ENCODE measurements at regions not wholly inside any gene's neighbourhood (a gene's known extent, or its start where the extent isn't known, plus 50 kb on each side); places are given as distances from the start of the nearest gene placed in this dataset.
"Not testable (repeated sequence)": the region's sequence is repeated elsewhere in the genome, so short reads cannot be mapped to it uniquely, and the experiment has no call there.

- DNase-seq (ENCODE audit: low read depth in 3 of 3), result no peak
Observed at GRCh38 chr20:53872561-53873229, 197.7 kb downstream of the BCAS1 start.

GRCh38 chr20:53872081-53872541 lies 198.3 kb downstream of the BCAS1 start:
- DNase-seq (ENCODE audit: low read depth in 3 of 3), result no peak

DNA sequence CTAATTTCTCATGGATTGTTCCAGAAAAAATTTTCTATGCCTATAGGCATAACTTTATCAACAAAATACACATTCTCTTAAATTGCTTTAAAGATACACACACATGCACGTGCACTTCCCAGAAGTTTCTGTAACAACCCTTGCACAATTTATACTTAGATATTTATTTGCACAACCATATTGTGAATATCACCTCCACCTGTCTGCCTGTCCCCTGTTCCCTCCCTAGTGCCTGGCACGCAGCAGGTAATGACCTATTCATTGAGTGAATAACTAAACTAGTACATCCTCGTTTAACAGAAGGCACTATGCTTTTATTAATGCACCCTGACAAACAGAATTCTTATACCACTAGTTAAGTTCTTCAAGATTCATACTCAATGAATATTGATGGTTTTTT lies 198.9 kb downstream of the BCAS1 start:
- no peak for DNase-seq (ENCODE audit: low read depth in 3 of 3)

- no peak for DNase-seq (ENCODE audit: low read depth in 3 of 3)
Observed at GRCh38 chr20:53870426-53871315, 199.7 kb downstream of the BCAS1 start.

DNA sequence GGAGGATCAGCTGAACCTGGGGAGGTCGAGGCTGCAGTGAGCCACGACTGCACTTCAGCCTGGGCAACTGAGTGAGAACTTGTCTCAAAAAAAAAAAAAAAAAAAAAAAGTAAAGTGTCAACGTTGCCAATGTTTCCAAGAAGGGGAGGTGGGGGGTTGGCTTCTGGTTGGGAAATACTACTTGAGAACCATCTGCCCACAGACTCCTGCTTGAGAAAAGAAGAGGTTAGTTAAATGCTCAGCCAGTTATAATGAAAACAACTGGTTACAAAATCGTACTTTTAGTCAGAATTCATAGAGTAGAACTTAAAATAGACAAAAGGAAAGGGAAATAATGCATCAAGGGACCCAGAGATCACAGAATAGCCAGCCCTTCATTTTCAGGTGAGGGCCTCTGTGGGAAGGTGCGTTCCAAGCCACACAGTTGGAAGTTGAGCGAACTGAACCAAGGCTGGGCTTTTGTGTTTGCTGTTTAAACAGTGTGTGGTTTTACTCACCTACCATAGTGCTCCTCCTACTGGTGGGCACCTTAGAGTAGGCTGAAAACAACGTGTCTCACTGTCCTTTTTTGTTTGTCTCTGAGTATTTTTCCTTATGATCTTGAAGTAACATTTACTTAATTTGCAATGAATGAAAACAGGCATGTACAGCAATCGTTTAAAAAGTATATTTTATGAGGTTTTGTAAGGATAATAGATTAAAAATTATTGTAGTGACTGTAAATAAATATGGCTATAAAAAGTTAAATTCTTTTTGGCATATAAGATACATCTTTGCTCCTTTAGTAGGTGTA lies 200.7 kb downstream of the BCAS1 start:
- peak in 2 of 3 donors; percentile 65 to 70 for DNase-seq (ENCODE audit: low read depth in 3 of 3)

DNA sequence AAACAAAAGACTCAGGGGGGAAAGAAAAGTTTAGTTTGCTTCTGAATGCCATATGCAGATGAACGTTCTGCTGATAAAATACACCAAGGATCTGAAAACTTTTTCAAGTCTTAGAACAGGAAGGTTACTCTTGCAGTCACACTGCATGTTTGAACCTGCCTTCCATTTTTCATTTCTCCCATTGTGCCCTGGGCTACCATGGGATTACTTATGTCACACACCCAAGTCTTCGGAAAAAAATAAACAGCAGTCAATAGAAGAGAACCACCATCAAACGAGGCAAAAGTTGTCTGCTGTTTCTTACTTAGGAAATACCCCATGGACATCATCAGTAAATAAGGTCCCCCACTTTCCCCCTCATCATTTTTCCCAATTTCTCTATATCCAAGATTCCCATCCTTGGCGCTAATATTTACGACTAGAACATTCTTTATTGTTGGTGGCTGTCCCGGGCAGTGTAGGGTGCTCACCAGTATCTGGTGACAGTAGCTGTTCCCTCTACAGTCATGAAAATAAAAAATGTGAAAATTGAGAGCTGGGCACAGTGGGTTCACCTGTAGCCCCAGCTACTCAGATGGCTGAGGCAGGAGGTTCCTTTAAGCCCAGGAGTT lies 202.5 kb downstream of the BCAS1 start:
- no peak for DNase-seq (ENCODE audit: low read depth in 3 of 3)

- DNase-seq (ENCODE audit: low read depth in 3 of 3), result no peak
Observed at GRCh38 chr20:53866794-53867740, 203.3 kb downstream of the BCAS1 start.

DNA sequence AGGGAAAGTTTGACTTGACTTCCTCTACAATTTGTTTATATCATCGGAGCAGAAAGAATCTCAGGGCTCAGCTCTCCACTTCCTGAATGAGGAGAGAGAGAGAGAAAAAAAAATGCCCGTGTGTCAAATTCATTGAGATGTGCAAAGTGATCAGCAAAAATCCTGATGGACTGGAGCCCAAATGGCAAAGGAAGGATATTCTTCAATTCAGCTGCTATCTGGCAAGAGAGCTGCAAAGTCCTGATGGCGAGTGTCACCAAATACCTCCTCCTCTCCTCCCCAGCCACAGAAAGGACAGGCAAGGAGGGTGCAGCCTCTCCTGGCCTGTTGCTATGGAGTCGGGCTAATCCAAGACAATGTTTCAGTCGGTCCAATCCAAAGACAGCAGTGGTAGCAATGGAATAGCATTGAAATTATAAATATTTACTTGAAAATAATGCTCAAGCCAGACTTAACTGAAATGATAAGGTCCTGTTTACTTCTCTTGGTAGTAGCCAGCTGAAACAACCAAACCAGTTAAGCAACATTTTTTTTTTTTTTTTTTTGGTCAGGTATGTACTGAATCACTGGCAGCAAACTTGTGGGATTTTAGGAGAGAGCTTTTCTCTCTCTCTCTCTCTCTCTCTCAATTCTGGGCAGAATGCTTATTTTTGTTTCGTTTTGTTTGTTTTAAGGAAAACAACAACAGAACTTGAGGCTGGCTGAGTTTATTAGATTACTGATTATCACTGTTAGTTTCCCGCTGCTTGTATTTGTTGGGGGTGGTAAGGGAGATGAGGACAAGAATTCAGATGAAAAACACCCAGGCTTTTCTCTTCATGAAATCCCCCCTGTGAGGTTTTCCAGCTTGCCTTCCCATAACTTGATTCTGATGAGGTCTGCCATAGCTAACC lies 204.2 kb downstream of the BCAS1 start:
- no peak for DNase-seq (ENCODE audit: low read depth in 3 of 3)

GRCh38 chr20:53864765-53865683 lies 205.4 kb downstream of the BCAS1 start:
- DNase-seq (ENCODE audit: low read depth in 3 of 3), result not testable (repeated sequence)

GRCh38 chr20:53863923-53864641 lies 206.3 kb downstream of the BCAS1 start:
- not testable (repeated sequence) for DNase-seq (ENCODE audit: low read depth in 3 of 3)

- not testable (repeated sequence) for DNase-seq (ENCODE audit: low read depth in 3 of 3)
Observed at GRCh38 chr20:53863535-53863922, 206.9 kb downstream of the BCAS1 start.

DNA sequence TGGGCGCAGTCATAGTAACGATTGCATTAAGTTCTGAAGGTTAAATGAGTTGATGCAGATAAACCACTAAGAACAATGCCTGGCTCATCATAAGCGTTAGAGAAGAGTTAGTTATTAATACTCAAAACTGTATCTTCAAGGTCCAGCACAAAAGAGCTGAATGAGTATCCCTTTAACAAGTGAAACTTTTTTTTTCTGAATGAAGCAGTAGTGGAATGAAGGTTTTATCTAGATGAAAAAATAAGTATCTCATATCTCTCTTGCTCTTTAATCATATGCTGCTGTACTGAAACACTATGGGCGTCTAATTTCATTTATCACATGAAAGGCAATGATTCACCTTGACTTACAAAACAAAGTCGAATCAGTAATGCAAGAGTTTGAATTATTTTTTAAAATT lies 207.4 kb downstream of the BCAS1 start:
- DNase-seq (ENCODE audit: low read depth in 3 of 3), result not testable (repeated sequence)

- DNase-seq (ENCODE audit: low read depth in 3 of 3), result not testable (repeated sequence)
Observed at GRCh38 chr20:53862490-53862889, 207.9 kb downstream of the BCAS1 start.

GRCh38 chr20:53862136-53862397 lies 208.3 kb downstream of the BCAS1 start:
- DNase-seq (ENCODE audit: low read depth in 3 of 3), result not testable (repeated sequence)

DNA sequence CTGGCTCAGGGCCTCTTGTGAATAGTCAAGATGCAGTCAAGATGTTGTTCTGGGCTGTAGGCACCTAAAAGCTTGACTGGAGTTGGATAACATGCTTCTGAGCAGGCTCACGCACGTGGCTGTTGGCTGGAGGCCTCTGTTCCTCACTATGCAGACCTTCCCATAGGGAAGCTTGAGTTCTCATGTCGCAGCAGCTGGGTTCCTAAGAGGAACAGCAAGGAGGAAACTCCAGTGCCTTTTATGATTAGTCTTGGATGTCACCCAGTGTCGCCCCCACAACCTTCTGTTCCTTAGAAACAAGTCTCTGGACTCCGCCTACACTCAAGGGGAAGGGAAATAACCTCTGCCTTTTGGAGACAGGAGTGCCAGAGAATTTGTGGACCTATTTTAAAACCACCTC lies 210.7 kb downstream of the BCAS1 start:
- no peak for DNase-seq (ENCODE audit: low read depth in 3 of 3)

- not testable (repeated sequence) for DNase-seq (ENCODE audit: low read depth in 3 of 3)
Observed at GRCh38 chr20:53859009-53859408, 211.4 kb downstream of the BCAS1 start.

- DNase-seq (ENCODE audit: low read depth in 3 of 3), result not testable (repeated sequence)
Observed at GRCh38 chr20:53858516-53858915, 211.9 kb downstream of the BCAS1 start.

GRCh38 chr20:53857723-53858236 lies 212.6 kb downstream of the BCAS1 start:
- no peak for DNase-seq (ENCODE audit: low read depth in 3 of 3)

All from stimulated activated CD4-positive, alpha-beta T cell treated with anti-CD3 and anti-CD28 coated beads, TNF-alpha, amount 100 ng/mL, for 48 hours (primary cell).